ENCODE measurements at regions not wholly inside any gene's neighbourhood (a gene's known extent, or its start where the extent isn't known, plus 50 kb on each side); places are given as distances from the start of the nearest gene placed in this dataset.
A peak's percentile ranks its signal among the peaks of the same experiment; 100 is the strongest.
"Not testable (repeated sequence)": the region's sequence is repeated elsewhere in the genome, so short reads cannot be mapped to it uniquely, and the experiment has no call there.

GRCh38 chr11:122195790-122196189 lies 79.8 kb upstream of the BLID start:
- DNase-seq: no peak

GRCh38 chr11:122193881-122194480 lies 78.0 kb upstream of the BLID start:
- DNase-seq: not testable (repeated sequence)

GRCh38 chr11:122193457-122193856 lies 77.4 kb upstream of the BLID start:
- no peak for DNase-seq

- DNase-seq: no peak
Observed at GRCh38 chr11:122192634-122193255, 76.7 kb upstream of the BLID start.

GRCh38 chr11:122190768-122191167 lies 74.8 kb upstream of the BLID start:
- DNase-seq: no peak

GRCh38 chr11:122189229-122189628 lies 73.2 kb upstream of the BLID start:
- DNase-seq: no peak

- DNase-seq: no peak
Observed at GRCh38 chr11:122187373-122188165, 71.6 kb upstream of the BLID start.

- DNase-seq: no peak
Observed at GRCh38 chr11:122186439-122187080, 70.5 kb upstream of the BLID start.

- DNase-seq: no peak
Observed at GRCh38 chr11:122183933-122184332, 67.9 kb upstream of the BLID start.

- DNase-seq: no peak
Observed at GRCh38 chr11:122181893-122182292, 65.9 kb upstream of the BLID start.

GRCh38 chr11:122181372-122181771 lies 65.4 kb upstream of the BLID start:
- DNase-seq: no peak

GRCh38 chr11:122179961-122180834 lies 64.2 kb upstream of the BLID start:
- DNase-seq: peak; percentile 45

- DNase-seq: no peak
Observed at GRCh38 chr11:122178795-122179194, 62.8 kb upstream of the BLID start.

GRCh38 chr11:122177238-122177637 lies 61.2 kb upstream of the BLID start:
- DNase-seq: no peak

GRCh38 chr11:122176651-122177050 lies 60.6 kb upstream of the BLID start:
- no peak for DNase-seq

- DNase-seq: no peak
Observed at GRCh38 chr11:122175306-122175705, 59.3 kb upstream of the BLID start.

GRCh38 chr11:122173587-122173986 lies 57.6 kb upstream of the BLID start:
- no peak for DNase-seq

- DNase-seq: no peak
Observed at GRCh38 chr11:122173074-122173450, 57.0 kb upstream of the BLID start.

GRCh38 chr11:122172352-122173073 lies 56.5 kb upstream of the BLID start:
- DNase-seq: no peak

- DNase-seq: no peak
Observed at GRCh38 chr11:122170815-122171475, 54.9 kb upstream of the BLID start.

GRCh38 chr11:122168218-122168617 lies 52.2 kb upstream of the BLID start:
- DNase-seq: no peak

Data from right hindlimb (tissue), 1 donor.